ENCODE measurements at regions not wholly inside any gene's neighbourhood (a gene's known extent, or its start where the extent isn't known, plus 50 kb on each side); places are given as distances from the start of the nearest gene placed in this dataset.

DNA sequence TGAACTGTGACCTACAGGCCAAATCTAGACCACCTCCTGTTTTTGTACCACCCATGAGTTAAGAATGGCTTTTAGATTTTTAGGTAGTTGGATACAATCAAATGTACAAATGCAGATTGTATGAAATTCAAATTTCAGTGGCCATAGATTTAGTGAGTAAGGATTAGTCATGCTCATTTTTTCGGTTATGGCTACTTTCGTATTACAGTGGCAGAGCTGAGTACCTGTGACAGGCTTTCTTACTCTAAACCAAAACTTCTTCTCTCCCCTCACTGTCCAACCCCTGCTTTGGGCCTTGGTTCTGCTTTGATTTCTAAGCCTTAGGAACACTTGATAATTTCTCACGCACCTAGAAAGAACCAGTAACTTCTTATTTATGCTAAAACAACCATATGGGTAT, 82.1 kb downstream of the CDC42EP3 start:
- no peak for DNase-seq
- 85 to 96% (median 94%) methylated on average over 3 of the region's 3 CpGs for WGBS, 3 donors
- Histone ChIP-seq H3K27me3 (ENCODE audit: insufficient read depth in 3 of 3, low read length in 2 of 3) (no peaks in the 10 kb centered on the region), H3K9me3 (peaks cover 10% of the 10 kb centered on the region), H3K27ac (peak overlapping the region; percentile 84), H3K4me1 (peaks cover 48% of the 10 kb centered on the region), H3K36me3 (ENCODE audit: insufficient read depth in 1 of 2, low read depth in 1 of 2) (no peaks in the 10 kb centered on the region), H3K4me3 (no peak overlapping the region)
- no peak for ATAC-seq
- TF ChIP-seq, protein P1, sequence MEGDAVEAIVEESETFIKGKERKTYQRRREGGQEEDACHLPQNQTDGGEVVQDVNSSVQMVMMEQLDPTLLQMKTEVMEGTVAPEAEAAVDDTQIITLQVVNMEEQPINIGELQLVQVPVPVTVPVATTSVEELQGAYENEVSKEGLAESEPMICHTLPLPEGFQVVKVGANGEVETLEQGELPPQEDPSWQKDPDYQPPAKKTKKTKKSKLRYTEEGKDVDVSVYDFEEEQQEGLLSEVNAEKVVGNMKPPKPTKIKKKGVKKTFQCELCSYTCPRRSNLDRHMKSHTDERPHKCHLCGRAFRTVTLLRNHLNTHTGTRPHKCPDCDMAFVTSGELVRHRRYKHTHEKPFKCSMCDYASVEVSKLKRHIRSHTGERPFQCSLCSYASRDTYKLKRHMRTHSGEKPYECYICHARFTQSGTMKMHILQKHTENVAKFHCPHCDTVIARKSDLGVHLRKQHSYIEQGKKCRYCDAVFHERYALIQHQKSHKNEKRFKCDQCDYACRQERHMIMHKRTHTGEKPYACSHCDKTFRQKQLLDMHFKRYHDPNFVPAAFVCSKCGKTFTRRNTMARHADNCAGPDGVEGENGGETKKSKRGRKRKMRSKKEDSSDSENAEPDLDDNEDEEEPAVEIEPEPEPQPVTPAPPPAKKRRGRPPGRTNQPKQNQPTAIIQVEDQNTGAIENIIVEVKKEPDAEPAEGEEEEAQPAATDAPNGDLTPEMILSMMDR (IDR thresholded peaks at IDR 0.05) = no peak
- intact Hi-C loops (cut with DNase I) = loop anchor here (5.0 kb wide), 2 partner anchors 82 to 83 kb away; partner anchors contain the start of gene CDC42EP3 (in 1 of the 2)

DNA sequence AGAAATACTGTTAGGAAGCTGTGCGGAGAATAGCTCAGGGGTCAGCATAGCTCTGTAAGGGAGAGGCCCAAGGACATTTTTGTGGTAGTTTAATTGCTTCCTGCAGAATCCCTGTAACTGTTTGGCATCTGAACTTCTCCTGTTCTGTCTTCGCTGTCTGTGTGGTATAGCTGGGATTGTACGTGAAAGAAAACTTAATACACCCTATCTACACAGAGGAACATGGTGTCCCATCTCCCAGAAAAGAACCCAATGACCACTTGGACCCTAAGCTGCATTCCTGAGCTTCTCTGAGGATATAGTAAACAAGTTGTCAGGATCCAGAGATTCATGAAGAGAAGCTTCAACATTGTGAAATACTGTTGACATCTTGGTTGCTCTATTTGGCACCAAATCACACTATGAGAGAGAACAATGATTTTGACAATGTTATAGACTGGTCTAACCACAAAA, 81.3 kb downstream of the CDC42EP3 start:
- ATAC-seq (peak; percentile 77 to 92 (median 86)), DNase-seq (no peak)
- TF ChIP-seq, protein P1 (IDR thresholded peaks at IDR 0.05) = no peak
- Histone ChIP-seq H3K4me3 (no peak overlapping the region), H3K4me1 (peaks cover 48% of the 10 kb centered on the region), H3K9me3 (peaks cover 15% of the 10 kb centered on the region), H3K36me3 (ENCODE audit: insufficient read depth in 1 of 2, low read depth in 1 of 2) (no peaks in the 10 kb centered on the region), H3K27me3 (ENCODE audit: insufficient read depth in 3 of 3, low read length in 2 of 3) (no peaks in the 10 kb centered on the region), H3K27ac (peak overlapping the region; percentile 84)
- 17 to 49% (median 30%) methylated on average over 3 of the region's 3 CpGs for WGBS, 3 donors
- intact Hi-C loops (cut with DNase I) = loop anchor here (1.0 to 5.0 kb wide), 2 partner anchors 41 to 62 kb away; no protein-coding TSS in a partner anchor

All from psoas muscle (tissue), 7 donors.